D721Med (cell line): ENCODE measurements at regions not wholly inside any gene's neighbourhood (a gene's known extent, or its start where the extent isn't known, plus 50 kb on each side); places are given as distances from the start of the nearest gene placed in this dataset.

Experiments used
- DNase-seq: peaks from one replicate; pipeline ENCODE4 v3.0.0; 2011; ENCODE audit warnings: low spot score; ENCODE audit not compliant: insufficient read length
- FAIRE-seq: peaks from 2 replicates; lab custom pipeline; 2011; peaks lifted over from hg19 to GRCh38; lab: Jason Lieb, UNC
- TF ChIP-seq, protein P1 (sequence below): IDR thresholded peaks from 2 replicates; pipeline ENCODE4 v1.5.1; 2012; ENCODE audit warnings: mild to moderate bottlenecking, control low read depth; ENCODE audit not compliant: insufficient read depth; ENCODE audit errors: missing control alignments

- DNase-seq (no peak), FAIRE-seq (no peak)
- TF ChIP-seq, protein P1, sequence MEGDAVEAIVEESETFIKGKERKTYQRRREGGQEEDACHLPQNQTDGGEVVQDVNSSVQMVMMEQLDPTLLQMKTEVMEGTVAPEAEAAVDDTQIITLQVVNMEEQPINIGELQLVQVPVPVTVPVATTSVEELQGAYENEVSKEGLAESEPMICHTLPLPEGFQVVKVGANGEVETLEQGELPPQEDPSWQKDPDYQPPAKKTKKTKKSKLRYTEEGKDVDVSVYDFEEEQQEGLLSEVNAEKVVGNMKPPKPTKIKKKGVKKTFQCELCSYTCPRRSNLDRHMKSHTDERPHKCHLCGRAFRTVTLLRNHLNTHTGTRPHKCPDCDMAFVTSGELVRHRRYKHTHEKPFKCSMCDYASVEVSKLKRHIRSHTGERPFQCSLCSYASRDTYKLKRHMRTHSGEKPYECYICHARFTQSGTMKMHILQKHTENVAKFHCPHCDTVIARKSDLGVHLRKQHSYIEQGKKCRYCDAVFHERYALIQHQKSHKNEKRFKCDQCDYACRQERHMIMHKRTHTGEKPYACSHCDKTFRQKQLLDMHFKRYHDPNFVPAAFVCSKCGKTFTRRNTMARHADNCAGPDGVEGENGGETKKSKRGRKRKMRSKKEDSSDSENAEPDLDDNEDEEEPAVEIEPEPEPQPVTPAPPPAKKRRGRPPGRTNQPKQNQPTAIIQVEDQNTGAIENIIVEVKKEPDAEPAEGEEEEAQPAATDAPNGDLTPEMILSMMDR = peak; percentile 10
Observed at GRCh38 chr11:41612415-41612814, 153.0 kb upstream of the LRRC4C start.

DNA sequence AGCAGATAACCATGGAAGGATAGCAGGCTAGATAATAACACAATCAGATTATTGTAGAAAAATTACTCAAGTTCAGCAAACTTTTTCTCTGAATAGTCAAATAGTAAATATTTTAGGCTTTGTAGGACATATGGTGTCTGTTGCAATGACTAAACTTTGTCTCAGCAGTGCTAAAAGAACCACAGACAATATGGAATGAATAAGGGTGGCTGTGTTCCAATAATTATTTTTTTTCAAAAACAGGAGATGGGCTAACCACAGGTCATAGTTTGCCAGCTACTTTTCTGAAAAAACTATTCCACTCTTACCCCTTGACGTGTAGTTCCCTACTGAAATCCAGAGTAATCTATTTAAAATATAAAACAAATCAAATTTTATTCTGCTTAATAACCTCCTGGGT is 153.9 kb upstream of the LRRC4C start:
- FAIRE-seq (no peak), DNase-seq (no peak)
- TF ChIP-seq, protein P1 = no peak

DNA sequence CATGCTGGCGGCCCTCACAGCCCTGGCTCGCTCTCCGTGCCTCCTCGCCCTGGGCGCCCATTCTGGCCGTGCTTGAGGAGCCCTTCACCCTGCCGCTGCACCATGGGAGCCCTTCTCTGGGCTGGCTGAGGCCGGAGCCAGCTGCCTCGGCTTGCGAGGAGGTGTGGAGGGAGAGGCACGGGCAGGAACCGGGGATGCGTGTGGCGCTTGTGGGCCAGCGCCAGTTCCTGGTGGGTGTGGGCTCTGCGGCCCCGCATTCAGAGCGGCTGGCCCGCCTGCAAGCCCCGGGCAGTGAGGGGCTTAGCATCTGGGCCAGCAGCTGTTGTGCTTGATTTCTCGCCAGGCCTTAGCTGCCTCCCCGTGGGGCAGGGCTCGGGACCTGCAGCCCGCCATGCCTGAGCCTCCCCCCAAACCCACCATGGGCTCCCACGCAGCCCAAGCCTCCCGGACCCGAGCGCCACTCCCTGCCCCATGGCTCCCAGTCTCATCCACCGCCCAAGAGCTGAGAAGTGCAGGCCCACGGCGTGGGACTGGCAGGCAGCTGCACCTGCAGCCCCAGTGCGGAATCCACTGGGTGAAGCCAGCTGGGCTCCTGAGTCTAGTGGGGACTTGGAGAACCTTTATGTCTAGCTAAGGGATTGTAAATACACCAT is 163.4 kb upstream of the LRRC4C start:
- FAIRE-seq (no peak), DNase-seq (no peak)
- TF ChIP-seq, protein P1 = no peak

DNA sequence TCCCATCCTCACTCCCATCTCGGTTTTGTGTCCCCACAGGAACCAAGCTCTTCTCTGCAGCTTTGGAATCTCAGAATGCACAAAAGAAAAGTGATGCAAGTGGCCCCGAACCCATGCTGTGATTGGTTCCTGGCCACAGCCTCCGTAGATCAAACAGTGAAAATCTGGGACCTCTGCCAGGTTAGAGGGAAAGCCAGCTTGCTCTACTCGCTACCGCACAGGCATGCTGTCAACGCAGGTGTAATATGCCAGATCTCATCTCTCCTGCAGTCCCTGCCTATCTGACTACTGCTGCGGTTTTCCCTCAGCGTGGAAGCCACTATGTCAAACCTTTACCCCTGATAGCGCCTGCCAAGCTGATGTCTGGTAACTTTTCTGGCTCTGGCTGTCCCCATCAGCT is 200.5 kb upstream of the LRRC4C start:
- FAIRE-seq (no peak), DNase-seq (no peak)
- TF ChIP-seq, protein P1 = no peak

DNA sequence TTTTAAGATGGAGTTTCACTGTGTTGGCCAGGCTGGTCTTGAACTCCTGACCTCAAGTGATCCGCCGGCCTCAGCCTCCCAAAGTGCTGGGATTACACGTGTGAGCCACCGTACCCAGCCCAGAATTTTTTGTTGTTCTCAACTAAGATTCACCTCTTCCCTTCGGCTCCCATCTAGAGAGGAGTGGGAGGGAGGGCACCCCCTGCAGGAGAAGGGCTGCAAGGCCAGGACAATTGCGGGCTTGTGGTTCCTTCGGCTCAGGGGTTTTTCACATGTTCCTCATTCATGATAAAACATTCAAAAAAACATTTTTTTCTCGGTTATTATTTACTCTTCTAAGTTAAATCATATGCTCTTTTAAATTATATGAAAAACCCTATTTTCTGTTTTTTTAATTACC is 201.1 kb upstream of the LRRC4C start:
- TF ChIP-seq, protein P1 = no peak
- DNase-seq (no peak), FAIRE-seq (no peak)

DNA sequence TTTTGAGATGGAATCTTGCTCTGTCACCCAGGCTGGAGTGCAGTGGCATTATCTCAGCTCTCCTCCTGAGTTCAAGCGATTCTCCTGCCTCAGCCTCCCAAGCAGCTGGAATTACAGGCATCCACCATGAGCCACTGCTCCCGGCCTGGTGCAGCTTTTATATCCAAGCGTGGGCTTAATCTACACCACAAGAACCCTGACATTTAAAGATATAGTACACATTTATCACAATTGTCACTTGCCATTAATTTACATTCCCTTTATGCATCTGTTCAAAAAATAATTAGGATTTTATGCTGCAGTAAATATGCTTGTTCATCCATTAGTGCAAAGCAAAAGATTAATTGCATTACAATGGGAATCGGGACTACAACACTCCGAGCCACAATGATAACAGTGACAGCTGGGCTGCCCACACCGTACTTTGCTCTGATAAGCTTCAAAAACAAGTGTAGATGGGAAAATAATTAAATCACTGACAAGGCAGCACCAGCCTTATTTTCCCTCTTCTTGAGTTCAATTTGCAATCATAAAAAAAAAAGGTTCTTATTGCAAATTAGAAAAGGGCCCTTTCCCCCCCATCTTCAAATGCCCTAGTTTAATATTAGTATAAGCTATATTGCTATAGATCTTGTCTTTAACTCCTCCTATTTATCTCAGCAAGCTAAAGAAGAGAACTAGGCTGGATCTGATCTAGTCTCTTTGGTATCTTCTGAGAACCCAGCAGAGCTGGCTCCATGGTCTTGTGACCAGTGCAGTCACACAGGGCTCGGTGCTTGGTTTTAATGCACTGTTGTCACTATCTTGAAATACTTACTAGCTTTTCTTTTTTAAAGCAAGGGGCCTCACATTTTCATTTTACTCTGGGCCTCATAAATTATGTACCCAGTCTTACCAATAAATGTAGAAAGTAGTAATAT is 206.2 kb upstream of the LRRC4C start:
- no peak for DNase-seq
- FAIRE-seq = no peak
- TF ChIP-seq, protein P1 = no peak
